GM06990 (cell line): ENCODE measurements at regions not wholly inside any gene's neighbourhood (a gene's known extent, or its start where the extent isn't known, plus 50 kb on each side); places are given as distances from the start of the nearest gene placed in this dataset.

ENCODE experiments used
- DNase-seq: peaks from one replicate; pipeline ENCODE4 v3.0.0-alpha.2; 2011; ENCODE audit not compliant: insufficient read length; ENCODE audit errors: extremely low read depth
- H3K27me3 ChIP-seq: replicated peaks from 2 replicates; pipeline ENCODE4 v1.6.0; 2011; ENCODE audit warnings: low read length; ENCODE audit not compliant: control insufficient read depth, insufficient read depth
- H3K36me3 ChIP-seq: 2 replicates; pipeline ENCODE4 v1.5.1; 2011; ENCODE audit warnings: low read length; ENCODE audit not compliant: control insufficient read depth, insufficient read depth
- H3K4me3 ChIP-seq: replicated peaks from 2 replicates; pipeline ENCODE4 v1.5.1; 2011; ENCODE audit warnings: low read depth, mild to moderate bottlenecking, control low read depth, low read length
- TF ChIP-seq, protein P1 (sequence below): IDR thresholded peaks from 2 replicates; pipeline ENCODE4 v1.5.1; 2011; ENCODE audit warnings: low read length, control low read depth, mild to moderate bottlenecking, inconsistent platforms; ENCODE audit not compliant: insufficient read depth, poor library complexity, severe bottlenecking

DNA sequence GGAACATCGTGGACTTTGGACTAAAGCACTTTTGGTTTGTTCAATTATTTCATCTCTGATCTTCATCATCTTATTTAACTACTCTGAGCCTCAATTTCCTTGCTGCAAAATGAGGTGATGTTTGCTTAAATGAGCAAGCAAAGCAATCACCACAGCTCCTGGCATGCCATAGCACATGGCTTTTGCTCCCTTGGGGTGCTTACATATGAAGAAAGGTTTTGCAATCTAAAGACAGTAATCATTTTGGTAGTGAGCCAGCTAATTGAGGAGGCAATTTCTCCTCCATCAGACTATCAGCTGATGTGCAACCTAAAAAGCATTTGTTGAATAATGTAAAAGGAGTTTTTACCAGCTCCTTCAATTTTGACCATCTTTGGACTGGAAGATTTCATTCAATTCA is 68.8 kb upstream of the KCNJ15 start:
- H3K4me3 ChIP-seq: no peak overlapping the region
- DNase-seq: no peak
- no peaks in the 10 kb centered on the region for H3K36me3 ChIP-seq
- no peaks in the 10 kb centered on the region; the same call in 1 of the 2 replicates for H3K27me3 ChIP-seq
- TF ChIP-seq, protein P1, sequence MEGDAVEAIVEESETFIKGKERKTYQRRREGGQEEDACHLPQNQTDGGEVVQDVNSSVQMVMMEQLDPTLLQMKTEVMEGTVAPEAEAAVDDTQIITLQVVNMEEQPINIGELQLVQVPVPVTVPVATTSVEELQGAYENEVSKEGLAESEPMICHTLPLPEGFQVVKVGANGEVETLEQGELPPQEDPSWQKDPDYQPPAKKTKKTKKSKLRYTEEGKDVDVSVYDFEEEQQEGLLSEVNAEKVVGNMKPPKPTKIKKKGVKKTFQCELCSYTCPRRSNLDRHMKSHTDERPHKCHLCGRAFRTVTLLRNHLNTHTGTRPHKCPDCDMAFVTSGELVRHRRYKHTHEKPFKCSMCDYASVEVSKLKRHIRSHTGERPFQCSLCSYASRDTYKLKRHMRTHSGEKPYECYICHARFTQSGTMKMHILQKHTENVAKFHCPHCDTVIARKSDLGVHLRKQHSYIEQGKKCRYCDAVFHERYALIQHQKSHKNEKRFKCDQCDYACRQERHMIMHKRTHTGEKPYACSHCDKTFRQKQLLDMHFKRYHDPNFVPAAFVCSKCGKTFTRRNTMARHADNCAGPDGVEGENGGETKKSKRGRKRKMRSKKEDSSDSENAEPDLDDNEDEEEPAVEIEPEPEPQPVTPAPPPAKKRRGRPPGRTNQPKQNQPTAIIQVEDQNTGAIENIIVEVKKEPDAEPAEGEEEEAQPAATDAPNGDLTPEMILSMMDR: no peak

DNA sequence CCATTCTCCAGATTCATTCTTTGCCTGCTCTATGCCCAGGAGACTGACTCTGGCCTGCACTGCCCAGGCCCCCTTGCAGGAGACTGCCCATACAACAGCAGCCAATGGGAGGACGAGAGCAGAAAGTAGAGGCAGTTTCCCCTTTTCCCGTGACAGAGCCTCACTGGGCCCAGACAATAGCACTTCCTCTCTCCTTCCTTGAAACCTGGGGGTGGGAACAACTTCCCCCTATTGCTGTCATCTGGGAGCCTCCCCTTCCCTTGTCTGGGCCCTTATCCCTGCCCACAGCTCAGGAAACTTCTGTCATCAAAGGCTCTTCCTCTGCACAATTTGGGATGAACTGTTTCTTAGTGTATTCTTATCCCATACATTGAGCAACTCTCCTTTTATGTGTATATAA is 60.8 kb upstream of the KCNJ15 start:
- TF ChIP-seq, protein P1: no peak
- no peaks in the 10 kb centered on the region; the same call in 1 of the 2 replicates for H3K27me3 ChIP-seq
- H3K36me3 ChIP-seq: no peaks in the 10 kb centered on the region
- no peak overlapping the region for H3K4me3 ChIP-seq
- DNase-seq: no peak

DNA sequence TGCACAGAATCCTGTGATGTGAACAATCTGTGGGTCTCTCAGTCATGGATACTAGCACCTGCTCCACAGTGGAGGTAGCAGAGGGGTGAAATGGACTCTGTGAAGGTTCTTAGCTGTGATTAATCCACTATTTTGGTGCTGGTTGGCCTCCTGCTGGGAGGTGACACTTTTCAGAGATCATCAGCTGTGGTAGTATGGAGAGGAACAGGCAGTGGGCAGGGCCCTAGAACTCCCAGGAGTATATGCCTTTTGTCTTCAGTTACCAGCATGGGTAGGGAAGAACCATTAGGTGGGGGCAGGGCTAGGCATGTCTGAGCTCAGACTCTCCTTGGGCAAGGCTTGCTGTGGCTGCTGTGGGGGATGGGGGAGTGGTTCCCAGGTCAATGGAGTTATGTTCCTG is 54.0 kb upstream of the KCNJ15 start:
- no peaks in the 10 kb centered on the region for H3K27me3 ChIP-seq
- DNase-seq: no peak
- TF ChIP-seq, protein P1: no peak
- no peak overlapping the region for H3K4me3 ChIP-seq
- H3K36me3 ChIP-seq: no peaks in the 10 kb centered on the region

DNA sequence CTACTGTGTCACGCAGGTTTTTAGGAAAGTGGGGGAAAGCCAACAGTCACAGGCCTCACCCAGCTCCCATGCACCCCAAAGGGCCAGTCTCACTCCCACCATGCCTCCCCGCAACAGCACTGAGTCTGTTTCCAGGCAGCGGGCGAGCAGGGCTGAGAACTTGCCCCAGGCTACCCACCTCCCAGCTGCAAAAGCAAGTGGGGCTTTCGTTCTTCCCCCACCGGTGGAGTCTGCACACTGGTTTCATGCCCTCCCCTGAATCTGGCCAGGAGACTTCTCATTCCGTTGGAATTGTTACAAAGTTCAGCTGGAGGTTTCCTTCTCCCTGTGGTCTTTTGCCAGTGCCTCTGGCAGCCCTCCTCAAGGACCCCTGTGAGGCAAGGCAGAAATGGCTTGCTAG is 53.6 kb upstream of the KCNJ15 start:
- no peak for DNase-seq
- Histone ChIP-seq H3K27me3 (no peaks in the 10 kb centered on the region), H3K4me3 (no peak overlapping the region), H3K36me3 (no peaks in the 10 kb centered on the region)
- TF ChIP-seq, protein P1: no peak

DNA sequence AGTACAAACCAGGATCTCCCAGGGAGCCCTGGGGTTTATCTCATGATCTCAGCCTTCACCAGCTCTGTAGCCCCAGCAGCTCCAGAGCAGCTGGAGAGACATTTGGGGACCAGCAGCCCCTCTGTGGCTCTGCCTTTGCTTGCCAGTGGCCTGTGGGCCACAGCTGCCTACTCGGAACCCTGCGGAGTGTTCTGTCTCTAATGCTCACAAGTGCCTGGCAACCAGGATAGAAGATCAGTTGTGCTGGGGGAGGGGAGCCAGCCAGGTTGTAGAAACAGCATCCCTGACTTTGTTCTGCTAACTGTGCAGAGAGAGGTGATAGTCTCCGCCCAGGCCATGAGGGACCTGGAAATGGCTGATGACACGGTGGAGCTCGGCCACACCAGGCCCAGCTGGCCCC is 50.9 kb upstream of the KCNJ15 start:
- TF ChIP-seq, protein P1: no peak
- Histone ChIP-seq H3K36me3 (no peaks in the 10 kb centered on the region), H3K27me3 (no peaks in the 10 kb centered on the region), H3K4me3 (no peak overlapping the region)
- DNase-seq: no peak

DNA sequence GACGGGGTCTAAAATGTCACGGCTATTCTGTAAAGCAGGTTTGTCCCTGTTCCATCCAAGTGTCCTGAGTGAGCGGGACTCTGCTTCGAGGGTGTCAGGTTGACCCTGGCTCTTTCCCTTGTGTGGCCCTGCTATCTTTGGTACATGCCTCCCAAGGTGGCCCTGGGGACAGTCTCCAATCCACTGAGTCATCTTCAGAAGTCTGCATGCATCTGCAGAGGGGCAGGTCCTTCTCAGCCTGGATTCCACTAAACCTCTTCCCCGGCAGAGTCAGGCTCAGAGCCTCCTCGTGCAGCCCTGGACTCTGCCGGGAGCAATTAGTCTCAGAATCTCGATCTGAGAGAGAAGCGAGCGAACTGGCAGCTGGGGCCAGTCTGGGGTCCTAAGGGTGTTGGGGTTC is 50.1 kb upstream of the KCNJ15 start:
- TF ChIP-seq, protein P1: no peak
- Histone ChIP-seq H3K36me3 (no peaks in the 10 kb centered on the region), H3K4me3 (no peak overlapping the region), H3K27me3 (no peaks in the 10 kb centered on the region; the same call in 1 of the 2 replicates)
- no peak for DNase-seq
